Testis (tissue), 2 donors: ENCODE measurements at regions not wholly inside any gene's neighbourhood (a gene's known extent, or its start where the extent isn't known, plus 50 kb on each side); places are given as distances from the start of the nearest gene placed in this dataset.

Experiments used
- DNase-seq: peaks from one replicate; pipeline ENCODE4 v3.0.0-alpha.2; 2019
- H3K27ac ChIP-seq, 2 donors: fragments of 200-600 bp; sonication (generic); one replicate each; pipeline ENCODE4 v1.5.1; 2019
- H3K27me3 ChIP-seq: fragments of 200-600 bp; sonication (generic); one replicate; pipeline ENCODE4 v1.5.1; 2019
- H3K36me3 ChIP-seq: fragments of 200-600 bp; sonication (generic); one replicate; pipeline ENCODE4 v1.5.1; 2017; ENCODE audit warnings: low read depth; ENCODE audit errors: missing control alignments
- H3K4me1 ChIP-seq: fragments of 200-600 bp; sonication (generic); one replicate; pipeline ENCODE4 v1.5.1; 2019
- H3K4me3 ChIP-seq, 2 donors: fragments of 200-600 bp; sonication (generic); one replicate each; pipeline ENCODE4 v1.5.1; 2017 to 2019
- H3K9me3 ChIP-seq: fragments of 200-600 bp; sonication (generic); one replicate; pipeline ENCODE4 v1.5.1; 2017
- CTCF ChIP-seq, 3 experiments: fragments of 450-650 bp in 2 of 3; fragments of 200-600 bp in 1 of 3; sonication (generic) in 1 of 3; IDR thresholded peaks; one replicate each; pipeline ENCODE4 v1.5.1; 2016 to 2019; ENCODE audit warnings: antibody characterized with exemption in 3 of 3, mild to moderate bottlenecking in 2 of 3, moderate library complexity in 1 of 3
- POLR2A ChIP-seq: fragments of 450-650 bp; IDR thresholded peaks from one replicate; pipeline ENCODE4 v1.6.1; 2017; ENCODE audit warnings: antibody characterized with exemption, mild to moderate bottlenecking, moderate library complexity
- WGBS, 2 donors: methylation state at CpG; one replicate each; pipeline ENCODE4 v1.1.5; 2018; 5-methylcytosine and 5-hydroxymethylcytosine counted together
- intact Hi-C: fragments of 100-400 bp; cut with DNase I; formaldehyde crosslinking; loops from one replicate; pipeline ENCODE4 v1.15.1; 2023; ENCODE audit warnings: low total_unique reads

- no peaks in the 10 kb centered on the region for H3K27me3 ChIP-seq
- no peak overlapping the region for H3K27ac ChIP-seq
- WGBS, 2 donors = 100% methylated on average over 2 of the region's 2 CpGs
- TF ChIP-seq POLR2A (no peak), CTCF (IDR thresholded peaks at IDR 0.05) (no peak)
- H3K9me3 ChIP-seq = no peaks in the 10 kb centered on the region
- H3K36me3 ChIP-seq = no peaks in the 10 kb centered on the region
- DNase-seq = no peak
- H3K4me3 ChIP-seq = no peak overlapping the region
- H3K4me1 ChIP-seq = peaks cover 5% of the 10 kb centered on the region
- intact Hi-C loops = no loop called here
Measured at GRCh38 chr14:71423481-71423880, 508.7 kb upstream of the RGS6 start.

- H3K36me3 ChIP-seq = no peaks in the 10 kb centered on the region
- H3K9me3 ChIP-seq = no peaks in the 10 kb centered on the region
- DNase-seq = no peak
- no peak overlapping the region for H3K4me3 ChIP-seq
- TF ChIP-seq CTCF (IDR thresholded peaks at IDR 0.05) (no peak), POLR2A (no peak)
- no peaks in the 10 kb centered on the region for H3K27me3 ChIP-seq
- no peak overlapping the region for H3K27ac ChIP-seq
- intact Hi-C loops = no loop called here
- H3K4me1 ChIP-seq = no peaks in the 10 kb centered on the region
Measured at GRCh38 chr14:71424941-71425340, 507.3 kb upstream of the RGS6 start.

- no peak for DNase-seq
Measured at GRCh38 chr14:71426001-71426400, 506.2 kb upstream of the RGS6 start.

GRCh38 chr14:71429902-71430301 lies 502.3 kb upstream of the RGS6 start:
- no peaks in the 10 kb centered on the region for H3K4me1 ChIP-seq
- H3K36me3 ChIP-seq = no peaks in the 10 kb centered on the region
- no peak overlapping the region for H3K27ac ChIP-seq
- intact Hi-C loops = no loop called here
- H3K27me3 ChIP-seq = no peaks in the 10 kb centered on the region
- H3K4me3 ChIP-seq = no peak overlapping the region
- no peak for DNase-seq
- TF ChIP-seq POLR2A (no peak), CTCF (IDR thresholded peaks at IDR 0.05) (no peak)
- H3K9me3 ChIP-seq = no peaks in the 10 kb centered on the region

More at GRCh38 chr14:71426001-71426400, 506.2 kb upstream of the RGS6 start:
- intact Hi-C loops = no loop called here
- no peak overlapping the region for H3K4me3 ChIP-seq
- no peak for TF ChIP-seq CTCF (IDR thresholded peaks at IDR 0.05)
- TF ChIP-seq POLR2A = no peak
- H3K9me3 ChIP-seq = no peaks in the 10 kb centered on the region
- no peaks in the 10 kb centered on the region for H3K4me1 ChIP-seq
- H3K27me3 ChIP-seq = no peaks in the 10 kb centered on the region
- H3K36me3 ChIP-seq = no peaks in the 10 kb centered on the region
- H3K27ac ChIP-seq = no peak overlapping the region
- 95 to 100% methylated on average over 2 of the region's 2 CpGs for WGBS, 2 donors

- DNase-seq = no peak
- H3K4me3 ChIP-seq = no peak overlapping the region
- TF ChIP-seq CTCF (IDR thresholded peaks at IDR 0.05) = no peak
- TF ChIP-seq POLR2A = no peak
- no peaks in the 10 kb centered on the region for H3K36me3 ChIP-seq
- 78 to 89% methylated on average over 2 of the region's 2 CpGs for WGBS, 2 donors
- H3K9me3 ChIP-seq = no peaks in the 10 kb centered on the region
- H3K4me1 ChIP-seq = no peaks in the 10 kb centered on the region
- intact Hi-C loops = no loop called here
- no peak overlapping the region for H3K27ac ChIP-seq
- H3K27me3 ChIP-seq = no peaks in the 10 kb centered on the region
Measured at GRCh38 chr14:71430321-71430677, 501.9 kb upstream of the RGS6 start.
